ENCODE measurements at regions not wholly inside any gene's neighbourhood (a gene's known extent, or its start where the extent isn't known, plus 50 kb on each side); places are given as distances from the start of the nearest gene placed in this dataset.

- H2AFZ ChIP-seq (ENCODE audit: low read length), result no peak overlapping the region
- H3K9me2 ChIP-seq (ENCODE audit: insufficient read depth, low read length), result no peaks in the 10 kb centered on the region
- H3K9me3 ChIP-seq (ENCODE audit: low read length), result no peaks in the 10 kb centered on the region
- H3K27ac ChIP-seq (ENCODE audit: low read depth, low read length, poor library complexity, severe bottlenecking), result no peak overlapping the region
- H3K4me2 ChIP-seq (ENCODE audit: low read length), result no peak overlapping the region
- ChIA-PET POLR2A (interaction anchor here (0.7 kb wide), 1 partner anchor 474 kb away, joined by 3 read pairs; no protein-coding TSS in a partner anchor), CTCF (ENCODE audit: unreplicated experiment) (no interaction called here)
- no peaks in the 10 kb centered on the region for H3K4me1 ChIP-seq (ENCODE audit: insufficient read depth, low read length, poor library complexity, severe bottlenecking)
- no TSS peak for BruUV-seq (replicated peaks)
- no peaks in the 10 kb centered on the region for H3K36me3 ChIP-seq (ENCODE audit: insufficient read depth, low read length)
- no peaks in the 10 kb centered on the region for H4K20me1 ChIP-seq (ENCODE audit: insufficient read depth, low read length)
- H3K4me3 ChIP-seq (ENCODE audit: low read depth, low read length, poor library complexity, severe bottlenecking), result no peak overlapping the region
- intact Hi-C loops (cut with micrococcal nuclease; ENCODE audit: unreplicated experiment), result no loop called here
- no peak for TF ChIP-seq CTCF (conservative IDR thresholded peaks at IDR 0.05; ENCODE audit: low read length)
- TF ChIP-seq EZH2phosphoT487 (IDR thresholded peaks at IDR 0.05; ENCODE audit: borderline replicate concordance, low read depth, low read length), result no peak
- DNase-seq (ENCODE audit: low spot score), result no peak
- H3K79me2 ChIP-seq (ENCODE audit: insufficient read depth, low read depth, low read length), result no peaks in the 10 kb centered on the region
Measured at GRCh38 chr1:238648296-238648695, 738.1 kb upstream of the CHRM3 start.

- no peak overlapping the region for H2AFZ ChIP-seq (ENCODE audit: low read length)
- no peaks in the 10 kb centered on the region for H3K4me1 ChIP-seq (ENCODE audit: insufficient read depth, low read length, poor library complexity, severe bottlenecking)
- ChIA-PET CTCF (ENCODE audit: unreplicated experiment) (no interaction called here), POLR2A (no interaction called here)
- H3K4me2 ChIP-seq (ENCODE audit: low read length), result no peak overlapping the region
- H3K9me3 ChIP-seq (ENCODE audit: low read length), result no peaks in the 10 kb centered on the region
- DNase-seq (ENCODE audit: low spot score), result no peak
- H3K27ac ChIP-seq (ENCODE audit: low read depth, low read length, poor library complexity, severe bottlenecking), result no peak overlapping the region
- H4K20me1 ChIP-seq (ENCODE audit: insufficient read depth, low read length), result no peaks in the 10 kb centered on the region
- no peaks in the 10 kb centered on the region for H3K9me2 ChIP-seq (ENCODE audit: insufficient read depth, low read length)
- intact Hi-C loops (cut with micrococcal nuclease; ENCODE audit: unreplicated experiment), result no loop called here
- no peaks in the 10 kb centered on the region for H3K79me2 ChIP-seq (ENCODE audit: insufficient read depth, low read depth, low read length)
- BruUV-seq (replicated peaks), result no TSS peak
- no peak overlapping the region for H3K4me3 ChIP-seq (ENCODE audit: low read depth, low read length, poor library complexity, severe bottlenecking)
- no peak for TF ChIP-seq CTCF (conservative IDR thresholded peaks at IDR 0.05; ENCODE audit: low read length)
- H3K36me3 ChIP-seq (ENCODE audit: insufficient read depth, low read length), result no peaks in the 10 kb centered on the region
Measured at GRCh38 chr1:238647877-238648276, 738.5 kb upstream of the CHRM3 start.

- ChIA-PET CTCF (ENCODE audit: unreplicated experiment) (no interaction called here), POLR2A (no interaction called here)
- intact Hi-C loops (cut with micrococcal nuclease; ENCODE audit: unreplicated experiment), result no loop called here
Measured at GRCh38 chr1:238642231-238642630, 744.1 kb upstream of the CHRM3 start.

More at GRCh38 chr1:238642231-238642630, 744.1 kb upstream of the CHRM3 start:
- no peak for TF ChIP-seq EZH2phosphoT487 (IDR thresholded peaks at IDR 0.05; ENCODE audit: borderline replicate concordance, low read depth, low read length)
- TF ChIP-seq CTCF (conservative IDR thresholded peaks at IDR 0.05; ENCODE audit: low read length), result no peak
- Histone ChIP-seq H3K79me2 (ENCODE audit: insufficient read depth, low read depth, low read length) (no peaks in the 10 kb centered on the region), H3K36me3 (ENCODE audit: insufficient read depth, low read length) (no peaks in the 10 kb centered on the region), H3K4me2 (ENCODE audit: low read length) (no peak overlapping the region), H3K9me2 (ENCODE audit: insufficient read depth, low read length) (no peaks in the 10 kb centered on the region), H3K27ac (ENCODE audit: low read depth, low read length, poor library complexity, severe bottlenecking) (no peak overlapping the region), H2AFZ (ENCODE audit: low read length) (no peak overlapping the region), H3K9me3 (ENCODE audit: low read length) (no peaks in the 10 kb centered on the region), H3K4me3 (ENCODE audit: low read depth, low read length, poor library complexity, severe bottlenecking) (no peak overlapping the region), H3K4me1 (ENCODE audit: insufficient read depth, low read length, poor library complexity, severe bottlenecking) (no peaks in the 10 kb centered on the region), H4K20me1 (ENCODE audit: insufficient read depth, low read length) (no peaks in the 10 kb centered on the region)
- BruUV-seq (replicated peaks), result no TSS peak
- DNase-seq (ENCODE audit: low spot score), result no peak

Data from OCI-LY7 (cell line).